DMS153 treated with DMSO at 0.1 percent for 48 hours (cell line): ENCODE measurements at regions not wholly inside any gene's neighbourhood (a gene's known extent, or its start where the extent isn't known, plus 50 kb on each side); places are given as distances from the start of the nearest gene placed in this dataset.

Experiments
- DNase-seq: peaks from one replicate; lab custom pipeline; 2025; ENCODE audit not compliant: unreplicated experiment; lab: John Stamatoyannopoulos, UW

- no peak for DNase-seq
These were observed 1582.2 kb upstream of the ACVR2A start for GRCh38 chr2:146262606-146263005.

GRCh38 chr2:146260551-146260950 is 1584.3 kb upstream of the ACVR2A start:
- no peak for DNase-seq

- no peak for DNase-seq
These were observed 1585.0 kb upstream of the ACVR2A start for GRCh38 chr2:146259816-146260215.

- no peak for DNase-seq
These were observed 1586.8 kb upstream of the ACVR2A start for GRCh38 chr2:146258071-146258470.

GRCh38 chr2:146252119-146252518 is 1592.7 kb upstream of the ACVR2A start:
- DNase-seq = no peak

GRCh38 chr2:146251328-146251727 is 1593.5 kb upstream of the ACVR2A start:
- DNase-seq = no peak

GRCh38 chr2:146246736-146247523 is 1597.9 kb upstream of the ACVR2A start:
- no peak for DNase-seq

GRCh38 chr2:146246002-146246735 is 1598.7 kb upstream of the ACVR2A start:
- DNase-seq = no peak

- no peak for DNase-seq
These were observed 1600.0 kb upstream of the ACVR2A start for GRCh38 chr2:146244830-146245229.

GRCh38 chr2:146244131-146244530 is 1600.7 kb upstream of the ACVR2A start:
- no peak for DNase-seq

- DNase-seq = no peak
These were observed 1603.8 kb upstream of the ACVR2A start for GRCh38 chr2:146241023-146241422.

- no peak for DNase-seq
These were observed 1604.4 kb upstream of the ACVR2A start for GRCh38 chr2:146240391-146240790.

GRCh38 chr2:146239392-146240135 is 1605.3 kb upstream of the ACVR2A start:
- no peak for DNase-seq

- DNase-seq = no peak
These were observed 1606.4 kb upstream of the ACVR2A start for GRCh38 chr2:146238254-146238966.

- DNase-seq = no peak
These were observed 1609.7 kb upstream of the ACVR2A start for GRCh38 chr2:146235158-146235557.

GRCh38 chr2:146229508-146230155 is 1615.2 kb upstream of the ACVR2A start:
- no peak for DNase-seq

GRCh38 chr2:146228466-146229058 is 1616.3 kb upstream of the ACVR2A start:
- no peak for DNase-seq

GRCh38 chr2:146228020-146228393 is 1616.8 kb upstream of the ACVR2A start:
- no peak for DNase-seq

- no peak for DNase-seq
These were observed 1617.4 kb upstream of the ACVR2A start for GRCh38 chr2:146227152-146228019.
